Liver (tissue), 7 donors: ENCODE measurements at regions not wholly inside any gene's neighbourhood (a gene's known extent, or its start where the extent isn't known, plus 50 kb on each side); places are given as distances from the start of the nearest gene placed in this dataset.

Experiments
- DNase-seq: peaks from one replicate; pipeline ENCODE4 v3.0.0-alpha.2; 2017; ENCODE audit warnings: low spot score
- H3K27ac ChIP-seq, 2 donors: one replicate each; pipeline ENCODE4 v1.7.0; 2013; ENCODE audit warnings: inconsistent platforms in 2 of 2, low read length in 2 of 2, control low read depth in 1 of 2, low read depth in 1 of 2, mild to moderate bottlenecking in 1 of 2
- H3K27me3 ChIP-seq, 4 donors: one replicate each; pipeline versions ENCODE4 v1.6.1 to v1.7.0; 2013; ENCODE audit warnings: low read length in 3 of 4, inconsistent platforms in 1 of 4, mild to moderate bottlenecking in 1 of 4, moderate library complexity in 1 of 4; ENCODE audit not compliant: control insufficient read depth in 4 of 4, insufficient read depth in 4 of 4
- H3K36me3 ChIP-seq, 4 donors: one replicate each; pipeline versions ENCODE4 v1.6.1 to v1.7.0; 2013; ENCODE audit warnings: low read length in 3 of 4, mild to moderate bottlenecking in 3 of 4, low read depth in 1 of 4, moderate library complexity in 1 of 4; ENCODE audit not compliant: control insufficient read depth in 4 of 4, insufficient read depth in 3 of 4
- H3K4me1 ChIP-seq, 4 donors: one replicate each; pipeline versions ENCODE4 v1.6.1 to v1.7.0; 2013; ENCODE audit warnings: low read length in 3 of 4, mild to moderate bottlenecking in 3 of 4, moderate library complexity in 1 of 4; ENCODE audit not compliant: control insufficient read depth in 4 of 4, insufficient read depth in 4 of 4
- H3K4me3 ChIP-seq, 3 donors: one replicate each; pipeline versions ENCODE4 v1.6.1 to v1.7.0; 2013; ENCODE audit warnings: low read length in 3 of 3, control low read depth in 1 of 3, low read depth in 1 of 3, mild to moderate bottlenecking in 1 of 3
- H3K9ac ChIP-seq, 2 donors: one replicate each; pipeline ENCODE4 v1.7.0; 2013; ENCODE audit warnings: low read length in 2 of 2, mild to moderate bottlenecking in 2 of 2, moderate library complexity in 2 of 2, control low read depth in 1 of 2, low read depth in 1 of 2
- H3K9me3 ChIP-seq, 4 donors: one replicate each; pipeline versions ENCODE4 v1.6.1 to v1.7.0; 2013; ENCODE audit warnings: low read length in 3 of 4; ENCODE audit not compliant: control insufficient read depth in 4 of 4
- FOXA1 ChIP-seq: IDR thresholded peaks from 2 replicates; pipeline ENCODE4 v1.6.1; 2016; ENCODE audit warnings: antibody characterized with exemption
- FOXA2 ChIP-seq: IDR thresholded peaks from 2 replicates; pipeline ENCODE4 v1.6.1; 2016; ENCODE audit warnings: antibody characterized with exemption
- GABPA ChIP-seq, 2 donors: IDR thresholded peaks in 1 of 2; conservative IDR thresholded peaks in 1 of 2; 2 replicates each; pipeline ENCODE4 v1.6.1; 2016; ENCODE audit warnings: antibody characterized with exemption in 2 of 2, mild to moderate bottlenecking in 1 of 2, moderate library complexity in 1 of 2
- HNF4A ChIP-seq, 2 donors: conservative IDR thresholded peaks; 2 replicates each; pipeline ENCODE4 v1.6.1; 2016; ENCODE audit warnings: antibody characterized with exemption in 2 of 2, mild to moderate bottlenecking in 2 of 2
- HNF4G ChIP-seq: IDR thresholded peaks from 2 replicates; pipeline ENCODE4 v1.6.1; 2016; ENCODE audit warnings: antibody characterized with exemption
- JUND ChIP-seq, 2 donors: IDR thresholded peaks; 2 replicates each; pipeline ENCODE4 v1.6.1; 2016; ENCODE audit warnings: antibody characterized with exemption in 2 of 2
- NR2F2 ChIP-seq: IDR thresholded peaks from 2 replicates; pipeline ENCODE4 v1.6.1; 2016; ENCODE audit warnings: antibody characterized with exemption
- RAD21 ChIP-seq, 2 donors: IDR thresholded peaks; 2 replicates each; pipeline ENCODE4 v1.6.1; 2016; ENCODE audit warnings: antibody characterized with exemption in 2 of 2, mild to moderate bottlenecking in 2 of 2
- SP1 ChIP-seq: IDR thresholded peaks from 2 replicates; pipeline ENCODE4 v1.6.1; 2018; ENCODE audit warnings: antibody characterized with exemption, mild to moderate bottlenecking
- TAF1 ChIP-seq: conservative IDR thresholded peaks from 2 replicates; pipeline ENCODE4 v1.6.1; 2016; ENCODE audit warnings: antibody characterized with exemption, mild to moderate bottlenecking
- YY1 ChIP-seq: IDR thresholded peaks from 2 replicates; pipeline ENCODE4 v1.6.1; 2016; ENCODE audit warnings: antibody characterized with exemption, mild to moderate bottlenecking
- WGBS: extraction: QIAGEN DNeasy Blood & Tissue Kit; methylation state at CpG from one replicate; pipeline ENCODE4 v1.1.7; 2013; 5-methylcytosine and 5-hydroxymethylcytosine counted together
- TF ChIP-seq, protein P1 (sequence below): IDR thresholded peaks from 2 replicates; pipeline ENCODE4 v1.6.1; 2016; ENCODE audit warnings: antibody characterized with exemption
- TF ChIP-seq, protein P2 (sequence below): IDR thresholded peaks from 2 replicates; pipeline ENCODE4 v1.6.1; 2016; ENCODE audit warnings: antibody characterized with exemption, mild to moderate bottlenecking
- TF ChIP-seq, protein P3 (sequence below): IDR thresholded peaks from 2 replicates; pipeline ENCODE4 v1.6.1; 2016; ENCODE audit warnings: antibody characterized with exemption
- TF ChIP-seq, protein P4 (sequence below): IDR thresholded peaks from 2 replicates; pipeline ENCODE4 v1.6.1; 2016; ENCODE audit warnings: antibody characterized with exemption
- donor health status: healthy.
- donor health status: healthy.
- donor health status: healthy.
- donor health status: healthy.

DNA sequence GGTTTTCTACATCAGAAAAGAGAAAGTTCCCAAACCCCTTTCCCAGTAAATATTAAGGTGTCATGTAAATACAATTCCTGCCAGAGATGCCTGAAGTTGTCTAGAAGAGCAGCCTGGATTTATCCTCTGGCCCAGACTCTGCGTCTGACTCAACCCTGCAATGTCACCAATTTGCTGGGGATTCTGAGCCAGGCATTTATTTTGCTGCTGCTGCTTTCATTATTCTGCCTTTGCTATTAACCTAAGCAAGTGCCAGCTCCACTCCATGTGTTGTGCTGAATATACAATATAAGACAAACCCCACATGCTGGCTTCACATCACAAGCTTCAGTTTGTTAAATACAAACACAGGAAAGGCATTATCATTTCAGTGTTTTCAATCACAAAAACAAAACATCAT, 59.1 kb downstream of the ELAPOR2 start:
- Histone ChIP-seq H3K36me3 (no peaks in the 10 kb centered on the region), H3K9ac (no peak overlapping the region), H3K27me3 (no peaks in the 10 kb centered on the region), H3K4me3 (no peak overlapping the region), H3K4me1 (no peaks in the 10 kb centered on the region), H3K27ac (no peak overlapping the region), H3K9me3 (no peaks in the 10 kb centered on the region)
- DNase-seq, result no peak
- 63% methylated on average over 1 of the region's 1 CpG for WGBS
- no peak for TF ChIP-seq RAD21 (IDR thresholded peaks at IDR 0.05)
- no peak for TF ChIP-seq YY1
- no peak for TF ChIP-seq HNF4G
- no peak for TF ChIP-seq FOXA1
- TF ChIP-seq, protein P1, sequence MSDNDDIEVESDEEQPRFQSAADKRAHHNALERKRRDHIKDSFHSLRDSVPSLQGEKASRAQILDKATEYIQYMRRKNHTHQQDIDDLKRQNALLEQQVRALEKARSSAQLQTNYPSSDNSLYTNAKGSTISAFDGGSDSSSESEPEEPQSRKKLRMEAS, result no peak
- no peak for TF ChIP-seq FOXA2
- no peak for TF ChIP-seq HNF4A (conservative IDR thresholded peaks at IDR 0.05)
- TF ChIP-seq TAF1, result no peak
- TF ChIP-seq, protein P2, sequence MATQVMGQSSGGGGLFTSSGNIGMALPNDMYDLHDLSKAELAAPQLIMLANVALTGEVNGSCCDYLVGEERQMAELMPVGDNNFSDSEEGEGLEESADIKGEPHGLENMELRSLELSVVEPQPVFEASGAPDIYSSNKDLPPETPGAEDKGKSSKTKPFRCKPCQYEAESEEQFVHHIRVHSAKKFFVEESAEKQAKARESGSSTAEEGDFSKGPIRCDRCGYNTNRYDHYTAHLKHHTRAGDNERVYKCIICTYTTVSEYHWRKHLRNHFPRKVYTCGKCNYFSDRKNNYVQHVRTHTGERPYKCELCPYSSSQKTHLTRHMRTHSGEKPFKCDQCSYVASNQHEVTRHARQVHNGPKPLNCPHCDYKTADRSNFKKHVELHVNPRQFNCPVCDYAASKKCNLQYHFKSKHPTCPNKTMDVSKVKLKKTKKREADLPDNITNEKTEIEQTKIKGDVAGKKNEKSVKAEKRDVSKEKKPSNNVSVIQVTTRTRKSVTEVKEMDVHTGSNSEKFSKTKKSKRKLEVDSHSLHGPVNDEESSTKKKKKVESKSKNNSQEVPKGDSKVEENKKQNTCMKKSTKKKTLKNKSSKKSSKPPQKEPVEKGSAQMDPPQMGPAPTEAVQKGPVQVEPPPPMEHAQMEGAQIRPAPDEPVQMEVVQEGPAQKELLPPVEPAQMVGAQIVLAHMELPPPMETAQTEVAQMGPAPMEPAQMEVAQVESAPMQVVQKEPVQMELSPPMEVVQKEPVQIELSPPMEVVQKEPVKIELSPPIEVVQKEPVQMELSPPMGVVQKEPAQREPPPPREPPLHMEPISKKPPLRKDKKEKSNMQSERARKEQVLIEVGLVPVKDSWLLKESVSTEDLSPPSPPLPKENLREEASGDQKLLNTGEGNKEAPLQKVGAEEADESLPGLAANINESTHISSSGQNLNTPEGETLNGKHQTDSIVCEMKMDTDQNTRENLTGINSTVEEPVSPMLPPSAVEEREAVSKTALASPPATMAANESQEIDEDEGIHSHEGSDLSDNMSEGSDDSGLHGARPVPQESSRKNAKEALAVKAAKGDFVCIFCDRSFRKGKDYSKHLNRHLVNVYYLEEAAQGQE, result no peak
- TF ChIP-seq NR2F2, result no peak
- no peak for TF ChIP-seq SP1
- TF ChIP-seq, protein P3, sequence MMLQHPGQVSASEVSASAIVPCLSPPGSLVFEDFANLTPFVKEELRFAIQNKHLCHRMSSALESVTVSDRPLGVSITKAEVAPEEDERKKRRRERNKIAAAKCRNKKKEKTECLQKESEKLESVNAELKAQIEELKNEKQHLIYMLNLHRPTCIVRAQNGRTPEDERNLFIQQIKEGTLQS, result no peak

DNA sequence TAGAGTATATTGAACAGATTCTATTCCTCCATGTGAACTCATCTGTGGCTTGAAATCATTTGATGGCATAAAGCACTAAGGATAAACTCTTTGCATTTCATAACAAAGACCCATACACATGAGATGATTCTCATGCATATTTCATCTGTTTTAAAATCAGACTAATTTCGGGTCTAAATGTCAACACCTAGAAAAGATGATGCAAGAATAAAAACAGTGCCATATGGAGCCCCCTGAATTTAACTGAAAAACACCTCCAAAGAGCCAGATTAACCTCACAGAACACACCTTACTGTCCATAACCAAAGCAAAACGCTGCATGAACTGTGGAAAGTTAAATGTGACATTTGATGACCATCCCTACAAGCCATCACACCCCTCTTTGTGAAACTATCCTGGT, 59.7 kb downstream of the ELAPOR2 start:
- Histone ChIP-seq H3K36me3 (no peaks in the 10 kb centered on the region), H3K4me3 (no peak overlapping the region), H3K27me3 (no peaks in the 10 kb centered on the region), H3K9me3 (no peaks in the 10 kb centered on the region), H3K9ac (no peak overlapping the region), H3K4me1 (no peaks in the 10 kb centered on the region), H3K27ac (no peak overlapping the region)
- DNase-seq, result no peak
- 58% methylated on average over 2 of the region's 2 CpGs for WGBS
- TF ChIP-seq, protein P2, result no peak
- TF ChIP-seq HNF4A (conservative IDR thresholded peaks at IDR 0.05), result no peak
- no peak for TF ChIP-seq TAF1
- TF ChIP-seq, protein P3, result no peak
- no peak for TF ChIP-seq RAD21 (IDR thresholded peaks at IDR 0.05)
- TF ChIP-seq YY1, result no peak
- TF ChIP-seq NR2F2, result no peak
- TF ChIP-seq SP1, result no peak
- no peak for TF ChIP-seq FOXA1
- TF ChIP-seq JUND (IDR thresholded peaks at IDR 0.05), result no peak
- no peak for TF ChIP-seq GABPA (IDR thresholded peaks at IDR 0.05 in 1 of 2, conservative IDR thresholded peaks at IDR 0.05 in 1 of 2)
- TF ChIP-seq, protein P4, sequence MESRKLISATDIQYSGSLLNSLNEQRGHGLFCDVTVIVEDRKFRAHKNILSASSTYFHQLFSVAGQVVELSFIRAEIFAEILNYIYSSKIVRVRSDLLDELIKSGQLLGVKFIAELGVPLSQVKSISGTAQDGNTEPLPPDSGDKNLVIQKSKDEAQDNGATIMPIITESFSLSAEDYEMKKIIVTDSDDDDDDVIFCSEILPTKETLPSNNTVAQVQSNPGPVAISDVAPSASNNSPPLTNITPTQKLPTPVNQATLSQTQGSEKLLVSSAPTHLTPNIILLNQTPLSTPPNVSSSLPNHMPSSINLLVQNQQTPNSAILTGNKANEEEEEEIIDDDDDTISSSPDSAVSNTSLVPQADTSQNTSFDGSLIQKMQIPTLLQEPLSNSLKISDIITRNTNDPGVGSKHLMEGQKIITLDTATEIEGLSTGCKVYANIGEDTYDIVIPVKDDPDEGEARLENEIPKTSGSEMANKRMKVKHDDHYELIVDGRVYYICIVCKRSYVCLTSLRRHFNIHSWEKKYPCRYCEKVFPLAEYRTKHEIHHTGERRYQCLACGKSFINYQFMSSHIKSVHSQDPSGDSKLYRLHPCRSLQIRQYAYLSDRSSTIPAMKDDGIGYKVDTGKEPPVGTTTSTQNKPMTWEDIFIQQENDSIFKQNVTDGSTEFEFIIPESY, result no peak
- TF ChIP-seq HNF4G, result no peak
